Activated CD4-positive, alpha-beta T cell treated with anti-CD3 and anti-CD28 coated beads, Interleukin-2, amount 10 ng/mL, durations not matched to agents 7 days and 5 days (primary cell): ENCODE measurements at regions not wholly inside any gene's neighbourhood (a gene's known extent, or its start where the extent isn't known, plus 50 kb on each side); places are given as distances from the start of the nearest gene placed in this dataset.
"Not testable (repeated sequence)": the region's sequence is repeated elsewhere in the genome, so short reads cannot be mapped to it uniquely, and the experiment has no call there.

Experiments used
- CTCF ChIA-PET: fragments of 350-600 bp; sonication (Branson Sonifier 250); formaldehyde crosslinking; loops from one replicate; lab custom pipeline; 2021; ENCODE audit warnings: antibody characterized with exemption; lab: Charles Lee
- POLR2A ChIA-PET: fragments of 350-600 bp; sonication (Branson Sonifier 250); formaldehyde crosslinking; loops from one replicate; lab custom pipeline; 2021; ENCODE audit warnings: antibody characterized with exemption; lab: Charles Lee
- DNase-seq: peaks from one replicate; pipeline ENCODE4 v3.0.0-alpha.2; 2020
- H3K27ac Mint-ChIP-seq: one replicate; pipeline ENCODE4 v1.8.0; 2021; ENCODE audit warnings: mild to moderate bottlenecking, moderate library complexity, mixed read lengths
- H3K27me3 Mint-ChIP-seq: one replicate; pipeline ENCODE4 v1.8.0; 2021; ENCODE audit warnings: mixed read lengths
- H3K36me3 Mint-ChIP-seq: one replicate; pipeline ENCODE4 v1.8.0; 2021; ENCODE audit warnings: low read depth, mixed read lengths
- H3K4me1 Mint-ChIP-seq: one replicate; pipeline ENCODE4 v1.8.0; 2021; ENCODE audit warnings: mixed read lengths
- H3K4me3 Mint-ChIP-seq: one replicate; pipeline ENCODE4 v1.8.0; 2021; ENCODE audit warnings: mild to moderate bottlenecking, moderate library complexity, mixed read lengths
- H3K9me3 Mint-ChIP-seq: one replicate; pipeline ENCODE4 v1.8.0; 2021; ENCODE audit warnings: mixed read lengths

DNA sequence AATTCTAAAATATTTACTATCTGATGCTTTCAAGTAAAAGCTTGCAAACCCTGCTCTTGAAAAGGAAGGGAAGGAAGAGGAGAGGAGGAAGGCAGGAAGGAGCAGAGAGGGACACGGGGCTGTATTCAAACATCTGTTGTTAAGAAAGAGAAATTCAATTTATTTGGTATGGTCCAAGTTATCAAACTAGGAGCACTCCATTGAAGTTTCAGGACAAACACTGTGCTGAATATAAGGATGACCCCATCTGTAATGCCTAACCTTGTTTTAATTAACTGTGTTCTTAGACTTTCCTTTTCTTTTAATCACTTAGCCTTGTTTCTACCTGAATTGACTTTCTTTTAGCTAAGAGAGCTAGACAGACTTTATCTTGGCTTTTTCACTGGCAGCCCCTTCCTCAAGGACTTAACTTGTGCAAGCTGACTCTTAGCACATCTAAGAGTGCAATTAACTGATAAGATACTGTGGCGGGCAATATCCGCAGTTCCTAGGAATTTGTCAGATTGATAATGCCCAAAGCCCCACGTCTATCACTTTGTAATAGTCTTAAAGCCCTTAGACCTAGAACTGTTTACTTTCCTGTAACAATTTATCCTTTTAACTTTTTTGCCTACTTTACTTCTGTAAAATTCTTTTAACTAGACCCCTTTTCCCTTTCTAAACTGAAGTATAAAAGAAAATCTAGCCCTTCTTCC, 123.2 kb upstream of the KRTAP5-11 start:
- H3K36me3 Mint-ChIP-seq, H3K4me3 Mint-ChIP-seq, H3K27me3 Mint-ChIP-seq, CTCF ChIA-PET, H3K27ac Mint-ChIP-seq, H3K4me1 Mint-ChIP-seq, DNase-seq, POLR2A ChIA-PET, H3K9me3 Mint-ChIP-seq: not testable (repeated sequence)

DNA sequence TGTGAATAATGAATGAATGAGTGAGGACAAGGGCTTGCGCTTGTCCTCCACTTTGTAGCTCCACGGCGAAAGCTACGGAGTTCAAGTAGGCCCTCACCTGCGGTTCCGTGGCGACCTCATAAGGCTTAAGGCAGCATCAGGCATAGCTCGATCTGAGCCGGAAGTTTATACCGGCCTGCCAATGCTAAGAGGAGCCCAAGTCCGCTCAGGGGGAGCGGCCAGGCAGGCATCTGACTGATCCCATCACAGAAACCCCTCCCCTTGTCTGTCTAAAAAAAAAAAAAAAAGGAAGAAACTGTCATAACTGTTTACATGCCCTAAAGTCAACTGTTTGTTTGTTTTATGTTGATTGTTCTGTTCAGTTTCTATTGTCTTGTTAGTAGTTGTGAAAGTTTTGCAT, 124.4 kb upstream of the KRTAP5-11 start:
- H3K4me1 Mint-ChIP-seq, H3K9me3 Mint-ChIP-seq, H3K36me3 Mint-ChIP-seq, H3K27ac Mint-ChIP-seq, DNase-seq, POLR2A ChIA-PET, CTCF ChIA-PET, H3K4me3 Mint-ChIP-seq, H3K27me3 Mint-ChIP-seq: not testable (repeated sequence)

DNA sequence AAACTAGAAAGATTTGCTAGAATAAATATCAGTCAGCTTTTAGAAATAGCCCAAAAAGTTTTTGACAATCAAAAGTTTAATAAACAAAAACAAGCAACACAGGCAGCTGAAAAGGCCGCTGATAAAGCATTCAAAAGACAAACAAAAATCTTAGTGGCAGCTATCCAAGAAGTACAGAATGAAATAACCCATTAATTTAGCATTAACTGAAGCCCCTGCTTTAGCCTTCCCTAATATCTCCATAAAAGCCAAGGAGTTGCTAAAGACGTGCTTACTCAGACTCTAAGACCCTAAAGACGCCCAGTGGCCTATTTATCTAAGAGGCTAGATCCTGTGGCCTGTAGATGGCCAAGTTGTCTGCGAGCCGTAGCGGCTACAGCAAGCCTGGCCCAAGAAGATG, 123.5 kb upstream of the DEFB108B start:
- H3K27ac Mint-ChIP-seq, DNase-seq, H3K9me3 Mint-ChIP-seq, H3K36me3 Mint-ChIP-seq, H3K4me3 Mint-ChIP-seq, H3K27me3 Mint-ChIP-seq, H3K4me1 Mint-ChIP-seq, POLR2A ChIA-PET: not testable (repeated sequence)
- CTCF ChIA-PET: interaction anchor here (0.6 kb wide), 1 partner anchor 164 kb away, joined by 3 read pairs; no protein-coding TSS in a partner anchor

DNA sequence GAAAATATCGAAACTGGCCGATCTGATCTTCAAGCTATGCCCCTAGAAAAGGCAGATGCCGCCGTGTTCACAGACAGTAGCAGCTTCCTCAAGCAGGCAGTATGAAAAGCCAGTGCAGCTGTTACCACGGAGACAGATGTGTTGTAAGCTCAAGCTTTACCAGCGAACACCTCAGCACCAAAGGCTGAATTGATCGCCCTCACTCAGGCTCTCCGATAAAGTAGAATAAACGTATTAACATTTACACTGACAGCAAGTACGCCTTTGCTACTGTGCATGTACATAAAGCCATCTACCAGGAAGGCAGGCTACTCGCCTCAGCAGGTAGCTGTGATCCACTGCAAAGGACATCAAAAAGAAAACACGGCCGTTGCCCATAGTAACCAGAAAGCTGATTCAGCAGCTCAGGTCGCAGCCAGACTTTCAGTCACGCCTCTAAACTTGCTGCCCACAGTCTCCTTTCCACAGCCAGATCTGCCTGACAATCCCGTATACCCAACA, 122.8 kb upstream of the DEFB108B start:
- CTCF ChIA-PET: interaction anchor here (0.6 kb wide), 1 partner anchor 164 kb away, joined by 3 read pairs; no protein-coding TSS in a partner anchor
- H3K27me3 Mint-ChIP-seq, H3K9me3 Mint-ChIP-seq, H3K4me3 Mint-ChIP-seq, H3K36me3 Mint-ChIP-seq, H3K27ac Mint-ChIP-seq, H3K4me1 Mint-ChIP-seq, POLR2A ChIA-PET: not testable (repeated sequence)
- peak; percentile 23 for DNase-seq

DNA sequence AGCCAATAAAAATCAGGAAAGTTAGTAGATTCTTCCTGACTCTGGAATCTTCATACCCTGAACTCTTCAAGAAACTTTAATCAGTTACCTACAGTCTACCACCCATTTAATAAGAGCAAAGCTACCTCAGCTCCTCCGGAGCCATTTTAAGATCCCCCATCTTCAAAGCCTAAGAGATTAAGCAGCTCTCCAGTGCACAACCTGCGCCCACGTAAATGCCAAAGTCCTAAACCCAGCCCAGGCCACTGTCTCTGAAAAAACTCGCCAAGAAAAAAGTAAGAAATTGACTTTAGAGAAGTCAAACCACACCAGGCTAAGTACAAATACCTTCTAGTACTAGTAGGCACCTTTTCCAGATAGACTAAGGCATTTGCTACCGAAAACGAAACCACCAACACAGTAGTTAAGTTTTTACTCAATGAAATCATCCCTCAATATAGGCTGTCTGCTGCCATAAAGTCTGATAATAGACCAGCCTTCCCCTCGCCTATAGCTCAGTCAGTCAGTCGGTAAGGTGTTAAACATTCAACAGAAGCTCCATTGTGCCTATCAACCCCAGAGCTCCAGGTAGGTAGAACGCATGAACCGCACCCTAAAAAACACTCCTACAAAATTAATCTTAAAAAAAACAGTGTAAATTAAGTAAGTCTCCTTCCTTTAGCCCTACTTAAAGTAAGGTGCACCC, 122.2 kb upstream of the DEFB108B start:
- H3K4me3 Mint-ChIP-seq, H3K36me3 Mint-ChIP-seq, H3K9me3 Mint-ChIP-seq, CTCF ChIA-PET, DNase-seq, H3K27ac Mint-ChIP-seq, H3K27me3 Mint-ChIP-seq, H3K4me1 Mint-ChIP-seq, POLR2A ChIA-PET: not testable (repeated sequence)

DNA sequence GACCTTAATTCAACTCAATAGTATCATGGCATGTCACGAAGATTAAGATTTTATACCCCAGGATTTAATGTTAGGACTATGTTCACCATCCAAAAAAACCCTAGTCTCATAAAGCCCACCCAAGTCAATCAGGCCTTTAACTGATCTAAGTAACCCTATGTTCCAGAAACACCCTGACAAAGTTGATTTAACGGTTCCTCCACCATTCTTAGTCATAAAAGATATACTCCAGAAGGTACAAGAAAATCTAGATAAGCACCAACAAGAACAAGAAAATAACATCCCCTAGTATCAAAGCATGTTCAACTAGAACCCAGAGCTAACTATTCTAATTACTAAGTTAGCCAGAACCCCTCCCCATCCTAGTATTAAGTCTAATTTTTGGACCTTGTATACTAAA, 120.7 kb upstream of the DEFB108B start:
- DNase-seq, CTCF ChIA-PET, POLR2A ChIA-PET, H3K9me3 Mint-ChIP-seq, H3K36me3 Mint-ChIP-seq, H3K27ac Mint-ChIP-seq, H3K4me1 Mint-ChIP-seq, H3K4me3 Mint-ChIP-seq, H3K27me3 Mint-ChIP-seq: not testable (repeated sequence)

DNA sequence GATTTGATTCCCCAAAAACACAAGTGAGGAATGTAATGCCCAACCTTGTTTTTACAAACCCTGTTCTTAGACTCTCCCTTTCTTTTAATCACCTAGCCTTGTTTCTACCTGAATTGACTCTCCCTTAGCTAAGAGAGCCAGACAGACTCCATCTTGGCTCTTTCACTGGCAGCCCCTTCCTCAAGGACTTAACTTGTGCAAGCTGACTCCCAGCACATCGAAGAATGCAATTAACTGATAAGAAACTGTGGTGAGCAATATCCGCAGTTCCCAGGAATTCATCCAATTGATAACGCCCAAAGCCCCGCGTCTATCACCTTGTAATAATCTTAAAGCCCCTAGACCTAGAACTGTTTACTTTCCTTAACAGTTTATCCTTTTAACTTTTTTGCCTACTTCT, 120.2 kb upstream of the DEFB108B start:
- H3K27ac Mint-ChIP-seq, H3K36me3 Mint-ChIP-seq, H3K4me3 Mint-ChIP-seq, H3K4me1 Mint-ChIP-seq, DNase-seq, H3K27me3 Mint-ChIP-seq, CTCF ChIA-PET, H3K9me3 Mint-ChIP-seq, POLR2A ChIA-PET: not testable (repeated sequence)

DNA sequence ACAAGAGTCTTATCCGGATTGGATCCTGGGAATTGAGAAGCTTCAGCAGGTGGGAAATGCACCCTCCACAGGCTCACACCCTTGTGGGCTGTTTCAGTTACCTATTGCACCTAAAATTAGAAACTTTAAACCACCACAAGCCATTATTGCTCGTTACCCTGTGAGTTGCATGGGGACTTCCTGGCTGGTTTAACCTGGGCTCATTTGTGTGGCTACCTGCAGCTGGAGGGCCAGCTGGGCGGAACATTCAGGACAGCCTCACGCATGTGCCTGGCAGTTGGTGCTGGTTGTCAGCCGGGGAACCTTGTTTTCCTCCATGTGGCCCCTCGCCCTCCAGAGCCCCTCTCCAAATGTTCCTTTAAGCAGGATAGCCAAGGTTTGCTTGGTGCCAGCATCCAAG, 118.5 kb upstream of the DEFB108B start:
- H3K36me3 Mint-ChIP-seq, H3K9me3 Mint-ChIP-seq, H3K27ac Mint-ChIP-seq, POLR2A ChIA-PET, CTCF ChIA-PET, H3K27me3 Mint-ChIP-seq, DNase-seq, H3K4me1 Mint-ChIP-seq, H3K4me3 Mint-ChIP-seq: not testable (repeated sequence)

DNA sequence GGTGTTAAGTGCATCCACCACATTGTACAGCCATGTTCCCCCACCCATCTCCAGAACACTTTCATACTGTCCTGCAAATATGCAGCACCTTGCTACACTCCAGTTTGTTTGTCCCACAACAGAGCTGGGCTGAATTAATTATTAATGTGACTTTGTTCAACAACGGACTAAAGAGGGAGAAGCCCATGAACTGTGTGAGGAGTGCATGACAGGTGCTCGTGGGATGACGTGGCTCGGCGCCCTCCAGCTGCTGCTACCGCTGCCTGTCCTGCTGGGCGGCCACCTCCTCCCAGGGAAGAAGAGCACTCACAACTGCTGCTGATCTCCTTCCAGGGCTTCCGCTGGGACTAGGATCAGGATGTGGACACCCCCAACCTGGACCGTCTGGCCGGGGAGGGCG, 111.2 kb upstream of the DEFB108B start:
- peaks cover 12% of the 10 kb centered on the region for H3K27me3 Mint-ChIP-seq
- CTCF ChIA-PET, H3K36me3 Mint-ChIP-seq: not testable (repeated sequence)

DNA sequence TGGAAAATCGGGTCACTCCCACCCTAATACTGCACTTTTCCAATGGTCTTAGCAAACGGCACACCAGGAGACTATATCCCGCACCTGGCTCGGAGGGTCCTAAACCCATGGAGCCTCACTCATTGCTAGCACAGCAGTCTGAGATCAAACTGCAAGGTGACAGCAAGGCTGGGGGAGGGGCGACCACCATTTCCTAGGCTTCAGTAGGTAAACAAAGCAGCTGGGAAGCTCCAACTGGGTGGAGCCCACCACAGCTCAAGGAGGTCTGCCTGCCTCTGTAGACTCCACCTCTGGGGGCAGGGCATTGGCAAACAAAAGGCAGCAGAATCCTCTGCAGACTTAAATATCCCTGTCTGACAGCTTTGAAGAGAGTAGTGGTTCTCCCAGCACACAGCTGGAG, 109.0 kb upstream of the DEFB108B start:
- H3K4me3 Mint-ChIP-seq, H3K27ac Mint-ChIP-seq, H3K36me3 Mint-ChIP-seq, H3K9me3 Mint-ChIP-seq, CTCF ChIA-PET, POLR2A ChIA-PET, H3K4me1 Mint-ChIP-seq, DNase-seq: not testable (repeated sequence)
- H3K27me3 Mint-ChIP-seq: peaks cover 17% of the 10 kb centered on the region

More for the DNA sequence above, 111.2 kb upstream of the DEFB108B start:
- H3K9me3 Mint-ChIP-seq, DNase-seq, H3K4me1 Mint-ChIP-seq, H3K4me3 Mint-ChIP-seq, POLR2A ChIA-PET, H3K27ac Mint-ChIP-seq: not testable (repeated sequence)

DNA sequence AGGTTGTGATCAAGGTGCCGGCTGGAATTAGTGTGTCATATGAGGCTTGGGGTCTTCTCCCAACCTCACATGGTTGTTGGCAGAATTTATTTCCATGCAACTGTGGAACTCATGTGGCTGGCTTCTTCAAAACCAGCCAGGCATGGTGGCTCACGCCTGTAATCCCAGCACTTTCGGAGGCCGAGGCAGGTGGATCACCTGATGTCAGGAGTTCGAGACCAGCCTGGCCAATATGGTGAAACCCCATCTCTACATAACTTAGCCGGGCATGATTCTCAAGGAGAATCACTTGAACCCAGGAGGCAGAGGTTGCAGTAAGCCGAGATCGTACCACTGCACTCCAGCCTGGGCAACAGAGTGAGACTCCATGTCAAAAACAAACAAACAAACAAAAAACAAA, 102.3 kb upstream of the DEFB108B start:
- H3K27ac Mint-ChIP-seq, H3K4me3 Mint-ChIP-seq, POLR2A ChIA-PET, DNase-seq, H3K4me1 Mint-ChIP-seq, H3K27me3 Mint-ChIP-seq, H3K36me3 Mint-ChIP-seq, H3K9me3 Mint-ChIP-seq: not testable (repeated sequence)
- CTCF ChIA-PET: interaction anchor here (0.6 kb wide), 2 partner anchors 103 to 133 kb away, joined by 3 read pairs; no protein-coding TSS in a partner anchor

DNA sequence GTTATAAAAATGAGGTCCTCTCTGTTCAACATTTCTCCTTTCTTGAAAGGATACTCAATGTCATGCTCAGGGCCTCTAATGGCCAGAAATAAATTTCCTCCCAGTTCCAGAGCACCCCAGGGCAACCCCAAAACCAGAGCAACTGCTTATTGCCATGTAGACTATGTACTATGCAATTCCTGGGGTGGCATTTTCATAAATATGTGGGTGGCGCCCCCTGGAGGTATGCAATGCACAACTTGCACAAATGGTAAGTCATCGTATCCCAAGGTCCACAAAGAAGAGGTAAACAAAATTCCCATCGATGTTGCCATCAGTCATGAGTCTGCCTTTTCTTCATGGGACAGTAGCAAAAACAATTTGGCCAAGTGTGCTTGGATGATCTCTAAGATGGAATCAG, 98.6 kb upstream of the DEFB108B start:
- CTCF ChIA-PET, POLR2A ChIA-PET, H3K27me3 Mint-ChIP-seq, H3K27ac Mint-ChIP-seq, H3K36me3 Mint-ChIP-seq, H3K4me3 Mint-ChIP-seq, H3K9me3 Mint-ChIP-seq, H3K4me1 Mint-ChIP-seq: not testable (repeated sequence)
- peak; percentile 19 for DNase-seq

DNA sequence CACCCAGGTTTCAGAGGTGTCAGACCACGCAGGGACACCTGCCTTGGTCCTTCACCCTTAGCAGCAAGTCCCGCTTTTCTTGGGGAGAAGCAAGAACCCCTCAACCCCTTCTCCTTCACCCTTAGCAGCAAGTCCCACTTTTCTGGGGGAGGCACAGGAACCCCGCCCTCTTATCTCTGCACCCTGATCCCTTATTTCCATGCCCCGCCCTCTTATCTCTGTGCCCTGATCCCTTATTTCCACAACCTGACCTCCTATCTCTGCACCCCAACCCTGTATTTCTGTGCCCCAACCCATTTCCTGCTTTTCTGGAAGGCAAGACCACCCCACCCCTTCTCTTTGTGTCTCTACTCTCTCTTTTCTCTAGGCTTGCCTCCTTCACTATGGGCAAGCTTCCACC, 94.7 kb upstream of the DEFB108B start:
- POLR2A ChIA-PET, H3K36me3 Mint-ChIP-seq, H3K9me3 Mint-ChIP-seq, H3K27ac Mint-ChIP-seq, CTCF ChIA-PET, H3K4me1 Mint-ChIP-seq, H3K4me3 Mint-ChIP-seq, DNase-seq: not testable (repeated sequence)
- H3K27me3 Mint-ChIP-seq: peaks cover 21% of the 10 kb centered on the region
